IMR-90 (cell line): ENCODE measurements at regions not wholly inside any gene's neighbourhood (a gene's known extent, or its start where the extent isn't known, plus 50 kb on each side); places are given as distances from the start of the nearest gene placed in this dataset.

Source experiments
- BHLHE40 ChIP-seq: fragments of 150-350 bp; IDR thresholded peaks from 2 replicates; pipeline ENCODE4 v1.6.1; 2016; ENCODE audit warnings: mild to moderate bottlenecking, low read depth, low read length
- CEBPB ChIP-seq: IDR thresholded peaks from 2 replicates; pipeline ENCODE4 v1.6.1; 2012; ENCODE audit warnings: low read depth, low read length, improper control_type of control experiment
- FOS ChIP-seq: fragments of 150-350 bp; IDR thresholded peaks from 2 replicates; pipeline ENCODE4 v1.6.1; 2016; ENCODE audit warnings: low read depth, low read length
- MAFK ChIP-seq: IDR thresholded peaks from 2 replicates; pipeline ENCODE4 v1.6.1; 2012; ENCODE audit warnings: low read depth, low read length, improper control_type of control experiment
- MXI1 ChIP-seq: IDR thresholded peaks from 2 replicates; pipeline ENCODE4 v1.6.1; 2012; ENCODE audit warnings: low read depth, mild to moderate bottlenecking, low read length, moderate library complexity, borderline replicate concordance
- NFE2L2 ChIP-seq: fragments of 150-350 bp; IDR thresholded peaks from 2 replicates; pipeline ENCODE4 v1.6.1; 2016; ENCODE audit warnings: low read depth, mild to moderate bottlenecking, low read length
- POLR2A ChIP-seq: IDR thresholded peaks from 2 replicates; pipeline ENCODE4 v1.6.1; 2012; ENCODE audit warnings: mild to moderate bottlenecking, low read depth, low read length
- RAD21 ChIP-seq: IDR thresholded peaks from 2 replicates; pipeline ENCODE4 v1.6.1; 2012; ENCODE audit warnings: low read length, improper control_type of control experiment
- RCOR1 ChIP-seq: IDR thresholded peaks from 2 replicates; pipeline ENCODE4 v1.6.1; 2012; ENCODE audit warnings: mild to moderate bottlenecking, low read length, improper control_type of control experiment; ENCODE audit not compliant: insufficient replicate concordance
- RFX5 ChIP-seq: IDR thresholded peaks from 2 replicates; pipeline ENCODE4 v1.8.0; 2012; ENCODE audit warnings: low read depth, mild to moderate bottlenecking, low read length, moderate library complexity
- SMC3 ChIP-seq: fragments of 150-350 bp; IDR thresholded peaks from 2 replicates; pipeline ENCODE4 v1.6.1; 2016; ENCODE audit warnings: low read depth, mild to moderate bottlenecking, antibody characterized with exemption, low read length, moderate library complexity
- USF2 ChIP-seq: fragments of 150-350 bp; IDR thresholded peaks from 2 replicates; pipeline ENCODE4 v1.6.1; 2017; ENCODE audit warnings: mild to moderate bottlenecking, antibody characterized with exemption, low read length, low read depth
- TF ChIP-seq, protein P1 (sequence below): conservative IDR thresholded peaks from 2 replicates; pipeline ENCODE4 v1.5.1; 2012; ENCODE audit warnings: mild to moderate bottlenecking, low read depth, low read length, improper control_type of control experiment
- TF ChIP-seq, protein P2 (sequence below): fragments of 150-350 bp; IDR thresholded peaks from 2 replicates; pipeline ENCODE4 v1.6.1; 2016; ENCODE audit warnings: low read depth, mild to moderate bottlenecking, low read length, moderate library complexity, borderline replicate concordance

DNA sequence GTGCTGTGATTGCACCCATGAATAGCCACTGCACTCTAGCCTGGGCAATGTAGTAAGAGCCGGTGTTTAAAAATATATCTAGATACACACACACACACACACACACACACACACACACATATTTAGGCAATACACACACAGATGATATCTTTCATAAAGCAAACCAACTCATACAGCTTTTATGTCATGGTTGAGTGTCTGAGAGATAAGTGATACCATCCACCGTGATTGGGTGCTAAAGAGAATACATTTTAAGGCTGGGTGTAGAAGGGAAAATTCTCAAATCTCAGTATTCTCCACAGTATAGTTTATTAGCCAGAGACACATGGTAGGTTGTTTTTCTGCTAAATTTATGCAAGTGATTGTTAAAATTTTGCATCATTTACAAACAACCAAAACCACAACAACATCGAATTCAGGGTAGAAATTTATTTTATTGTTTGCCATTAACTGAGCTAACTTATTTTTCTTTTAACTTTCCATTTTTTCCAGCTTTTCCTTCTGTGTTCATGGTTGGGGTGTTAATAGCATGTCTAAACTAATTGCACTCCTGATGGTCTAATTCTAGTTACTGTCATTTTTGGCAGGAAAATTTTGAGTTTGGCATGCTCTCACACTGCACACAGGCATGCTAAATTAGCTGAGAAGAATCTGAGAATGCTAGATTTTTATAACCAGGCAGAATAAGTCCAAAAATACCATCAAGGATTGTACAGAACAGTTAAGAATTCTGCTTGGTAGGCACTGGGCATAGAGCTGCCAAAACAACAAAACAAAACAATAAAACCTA, 57.9 kb upstream of the SYPL1 start:
- TF ChIP-seq, protein P1, sequence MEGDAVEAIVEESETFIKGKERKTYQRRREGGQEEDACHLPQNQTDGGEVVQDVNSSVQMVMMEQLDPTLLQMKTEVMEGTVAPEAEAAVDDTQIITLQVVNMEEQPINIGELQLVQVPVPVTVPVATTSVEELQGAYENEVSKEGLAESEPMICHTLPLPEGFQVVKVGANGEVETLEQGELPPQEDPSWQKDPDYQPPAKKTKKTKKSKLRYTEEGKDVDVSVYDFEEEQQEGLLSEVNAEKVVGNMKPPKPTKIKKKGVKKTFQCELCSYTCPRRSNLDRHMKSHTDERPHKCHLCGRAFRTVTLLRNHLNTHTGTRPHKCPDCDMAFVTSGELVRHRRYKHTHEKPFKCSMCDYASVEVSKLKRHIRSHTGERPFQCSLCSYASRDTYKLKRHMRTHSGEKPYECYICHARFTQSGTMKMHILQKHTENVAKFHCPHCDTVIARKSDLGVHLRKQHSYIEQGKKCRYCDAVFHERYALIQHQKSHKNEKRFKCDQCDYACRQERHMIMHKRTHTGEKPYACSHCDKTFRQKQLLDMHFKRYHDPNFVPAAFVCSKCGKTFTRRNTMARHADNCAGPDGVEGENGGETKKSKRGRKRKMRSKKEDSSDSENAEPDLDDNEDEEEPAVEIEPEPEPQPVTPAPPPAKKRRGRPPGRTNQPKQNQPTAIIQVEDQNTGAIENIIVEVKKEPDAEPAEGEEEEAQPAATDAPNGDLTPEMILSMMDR, result no peak
- TF ChIP-seq MAFK, result no peak
- no peak for TF ChIP-seq NFE2L2
- TF ChIP-seq SMC3, result no peak
- TF ChIP-seq RFX5, result no peak
- no peak for TF ChIP-seq POLR2A
- no peak for TF ChIP-seq FOS
- no peak for TF ChIP-seq BHLHE40
- no peak for TF ChIP-seq RAD21
- no peak for TF ChIP-seq CEBPB
- TF ChIP-seq USF2, result no peak
- TF ChIP-seq, protein P2, sequence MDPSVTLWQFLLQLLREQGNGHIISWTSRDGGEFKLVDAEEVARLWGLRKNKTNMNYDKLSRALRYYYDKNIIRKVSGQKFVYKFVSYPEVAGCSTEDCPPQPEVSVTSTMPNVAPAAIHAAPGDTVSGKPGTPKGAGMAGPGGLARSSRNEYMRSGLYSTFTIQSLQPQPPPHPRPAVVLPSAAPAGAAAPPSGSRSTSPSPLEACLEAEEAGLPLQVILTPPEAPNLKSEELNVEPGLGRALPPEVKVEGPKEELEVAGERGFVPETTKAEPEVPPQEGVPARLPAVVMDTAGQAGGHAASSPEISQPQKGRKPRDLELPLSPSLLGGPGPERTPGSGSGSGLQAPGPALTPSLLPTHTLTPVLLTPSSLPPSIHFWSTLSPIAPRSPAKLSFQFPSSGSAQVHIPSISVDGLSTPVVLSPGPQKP, result no peak
- TF ChIP-seq MXI1, result no peak
- TF ChIP-seq RCOR1, result no peak
